Nephron progenitor cell (in vitro differentiated cells): ENCODE measurements at regions not wholly inside any gene's neighbourhood (a gene's known extent, or its start where the extent isn't known, plus 50 kb on each side); places are given as distances from the start of the nearest gene placed in this dataset.

Source experiments
- DNase-seq: peaks from one replicate; pipeline ENCODE4 v3.0.0; 2021
- H3K27ac Mint-ChIP-seq: 2 replicates; pipeline ENCODE4 v1.8.0; 2021; ENCODE audit warnings: mild to moderate bottlenecking, moderate library complexity, mixed read lengths
- H3K27me3 Mint-ChIP-seq: 2 replicates; pipeline ENCODE4 v1.8.0; 2021; ENCODE audit warnings: mild to moderate bottlenecking, low read depth, mixed read lengths; ENCODE audit not compliant: poor library complexity
- H3K36me3 Mint-ChIP-seq: 2 replicates; pipeline ENCODE4 v1.8.0; 2021; ENCODE audit warnings: low read depth, mixed read lengths
- H3K4me1 Mint-ChIP-seq: 2 replicates; pipeline ENCODE4 v1.8.0; 2021; ENCODE audit warnings: mixed read lengths
- H3K4me3 Mint-ChIP-seq: 2 replicates; pipeline ENCODE4 v1.8.0; 2021; ENCODE audit warnings: mild to moderate bottlenecking, moderate library complexity, mixed read lengths
- H3K9me3 Mint-ChIP-seq: 2 replicates; pipeline ENCODE4 v1.8.0; 2021; ENCODE audit warnings: mild to moderate bottlenecking, moderate library complexity, mixed read lengths
- CTCF ChIP-seq: fragments of 200-600 bp; sonication (generic); IDR thresholded peaks from 2 replicates; pipeline ENCODE4 v1.5.0; 2021; ENCODE audit warnings: antibody characterized with exemption

- no peak overlapping the region for H3K27ac Mint-ChIP-seq
- TF ChIP-seq CTCF: no peak
- peaks cover 6% of the 10 kb centered on the region for H3K9me3 Mint-ChIP-seq
- H3K27me3 Mint-ChIP-seq: peaks cover 4% of the 10 kb centered on the region
- peaks cover 21% of the 10 kb centered on the region for H3K4me1 Mint-ChIP-seq
- peaks cover 7% of the 10 kb centered on the region for H3K36me3 Mint-ChIP-seq
- DNase-seq: no peak
- H3K4me3 Mint-ChIP-seq: no peak overlapping the region
These were observed 55.9 kb upstream of the PROX1 start for GRCh38 chr1:213931836-213932235.

GRCh38 chr1:213933336-213933735, 54.4 kb upstream of the PROX1 start:
- no peak for DNase-seq
- H3K27ac Mint-ChIP-seq: no peak overlapping the region
- peaks cover 4% of the 10 kb centered on the region for H3K27me3 Mint-ChIP-seq
- no peak for TF ChIP-seq CTCF
- H3K4me1 Mint-ChIP-seq: peaks cover 15% of the 10 kb centered on the region
- no peak overlapping the region for H3K4me3 Mint-ChIP-seq
- peaks cover 17% of the 10 kb centered on the region for H3K36me3 Mint-ChIP-seq
- H3K9me3 Mint-ChIP-seq: peaks cover 17% of the 10 kb centered on the region

- H3K4me3 Mint-ChIP-seq: no peak overlapping the region
- no peak for TF ChIP-seq CTCF
- no peak for DNase-seq
- H3K27ac Mint-ChIP-seq: no peak overlapping the region
- H3K27me3 Mint-ChIP-seq: peaks cover 4% of the 10 kb centered on the region
- peaks cover 28% of the 10 kb centered on the region for H3K36me3 Mint-ChIP-seq
- peaks cover 30% of the 10 kb centered on the region for H3K9me3 Mint-ChIP-seq
- peaks cover 15% of the 10 kb centered on the region for H3K4me1 Mint-ChIP-seq
These were observed 53.1 kb upstream of the PROX1 start for GRCh38 chr1:213934649-213935048.

GRCh38 chr1:213936571-213936970, 51.2 kb upstream of the PROX1 start:
- Mint-ChIP-seq H3K9me3 (peaks cover 38% of the 10 kb centered on the region), H3K27me3 (peaks cover 4% of the 10 kb centered on the region), H3K36me3 (peaks cover 34% of the 10 kb centered on the region), H3K4me3 (no peak overlapping the region), H3K27ac (no peak overlapping the region), H3K4me1 (peaks cover under 1% of the 10 kb centered on the region)
- no peak for DNase-seq
- TF ChIP-seq CTCF: no peak
